ENCODE measurements at regions not wholly inside any gene's neighbourhood (a gene's known extent, or its start where the extent isn't known, plus 50 kb on each side); places are given as distances from the start of the nearest gene placed in this dataset.

DNA sequence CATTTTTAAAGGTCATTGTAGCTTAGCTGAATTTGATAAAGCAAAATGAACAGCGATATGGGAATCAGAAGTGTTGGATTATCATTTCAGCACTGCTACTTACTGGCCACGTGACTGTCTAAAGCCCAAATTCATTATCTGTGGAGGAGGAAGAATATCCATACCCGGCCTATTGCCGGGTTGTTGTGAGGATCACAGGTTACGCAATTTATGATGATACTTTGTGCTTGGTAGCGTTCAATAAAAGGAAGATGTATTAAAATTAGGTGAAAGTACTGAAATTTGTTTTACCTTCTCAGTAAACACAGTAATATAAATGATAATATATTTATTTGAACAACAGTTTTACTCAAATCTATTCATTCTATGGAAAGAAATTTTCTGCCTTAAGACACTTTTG is 1540.2 kb downstream of the ADGRL3 start:
- TF ChIP-seq, protein P1, sequence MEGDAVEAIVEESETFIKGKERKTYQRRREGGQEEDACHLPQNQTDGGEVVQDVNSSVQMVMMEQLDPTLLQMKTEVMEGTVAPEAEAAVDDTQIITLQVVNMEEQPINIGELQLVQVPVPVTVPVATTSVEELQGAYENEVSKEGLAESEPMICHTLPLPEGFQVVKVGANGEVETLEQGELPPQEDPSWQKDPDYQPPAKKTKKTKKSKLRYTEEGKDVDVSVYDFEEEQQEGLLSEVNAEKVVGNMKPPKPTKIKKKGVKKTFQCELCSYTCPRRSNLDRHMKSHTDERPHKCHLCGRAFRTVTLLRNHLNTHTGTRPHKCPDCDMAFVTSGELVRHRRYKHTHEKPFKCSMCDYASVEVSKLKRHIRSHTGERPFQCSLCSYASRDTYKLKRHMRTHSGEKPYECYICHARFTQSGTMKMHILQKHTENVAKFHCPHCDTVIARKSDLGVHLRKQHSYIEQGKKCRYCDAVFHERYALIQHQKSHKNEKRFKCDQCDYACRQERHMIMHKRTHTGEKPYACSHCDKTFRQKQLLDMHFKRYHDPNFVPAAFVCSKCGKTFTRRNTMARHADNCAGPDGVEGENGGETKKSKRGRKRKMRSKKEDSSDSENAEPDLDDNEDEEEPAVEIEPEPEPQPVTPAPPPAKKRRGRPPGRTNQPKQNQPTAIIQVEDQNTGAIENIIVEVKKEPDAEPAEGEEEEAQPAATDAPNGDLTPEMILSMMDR (IDR thresholded peaks at IDR 0.05): no peak
- TF ChIP-seq POLR2A (IDR thresholded peaks at IDR 0.05): no peak
- no peak for TF ChIP-seq POLR2AphosphoS5 (IDR thresholded peaks at IDR 0.05; ENCODE audit: insufficient read depth in 1 of 2, low read depth in 1 of 2)
